ENCODE measurements at regions not wholly inside any gene's neighbourhood (a gene's known extent, or its start where the extent isn't known, plus 50 kb on each side); places are given as distances from the start of the nearest gene placed in this dataset.
A peak's percentile ranks its signal among the peaks of the same experiment; 100 is the strongest.
"Not testable (repeated sequence)": the region's sequence is repeated elsewhere in the genome, so short reads cannot be mapped to it uniquely, and the experiment has no call there.

DNA sequence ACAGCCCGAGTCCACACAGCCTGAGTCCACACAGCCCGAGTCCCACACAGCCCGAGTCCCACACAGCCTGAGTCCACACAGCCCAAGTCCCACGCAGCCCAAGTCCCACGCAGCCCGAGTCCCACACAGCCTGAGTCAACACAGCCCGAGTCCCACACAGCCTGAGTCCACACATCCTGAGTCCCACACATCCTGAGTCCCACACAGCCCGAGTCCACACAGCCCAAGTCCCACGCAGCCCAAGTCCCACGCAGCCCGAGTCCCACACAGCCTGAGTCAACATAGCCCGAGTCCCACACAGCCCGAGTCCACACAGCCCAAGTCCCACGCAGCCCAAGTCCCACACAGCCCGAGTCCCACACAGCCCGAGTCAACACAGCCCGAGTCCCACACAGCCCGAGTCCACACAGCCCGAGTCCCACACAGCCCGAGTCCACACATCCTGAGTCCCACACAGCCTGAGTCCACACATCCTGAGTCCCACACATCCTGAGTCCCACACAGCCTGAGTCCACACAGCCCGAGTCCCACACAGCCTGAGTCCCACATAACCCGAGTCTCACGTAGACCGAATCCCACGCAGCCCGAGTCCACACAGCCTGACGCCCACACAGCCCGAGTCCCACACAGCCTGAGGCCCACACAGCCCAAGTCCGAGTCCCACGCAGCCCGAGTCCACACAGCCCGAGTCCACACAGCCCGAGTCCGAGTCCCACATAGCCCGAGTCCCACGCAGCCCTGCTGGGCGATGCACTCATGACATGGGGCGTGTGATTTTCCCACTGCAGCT is 60.6 kb upstream of the SMOC2 start:
- H3K9me3 Mint-ChIP-seq, H3K36me3 Mint-ChIP-seq, H3K27me3 Mint-ChIP-seq, H3K4me3 Mint-ChIP-seq, H3K4me1 Mint-ChIP-seq, H3K27ac Mint-ChIP-seq: not testable (repeated sequence)

DNA sequence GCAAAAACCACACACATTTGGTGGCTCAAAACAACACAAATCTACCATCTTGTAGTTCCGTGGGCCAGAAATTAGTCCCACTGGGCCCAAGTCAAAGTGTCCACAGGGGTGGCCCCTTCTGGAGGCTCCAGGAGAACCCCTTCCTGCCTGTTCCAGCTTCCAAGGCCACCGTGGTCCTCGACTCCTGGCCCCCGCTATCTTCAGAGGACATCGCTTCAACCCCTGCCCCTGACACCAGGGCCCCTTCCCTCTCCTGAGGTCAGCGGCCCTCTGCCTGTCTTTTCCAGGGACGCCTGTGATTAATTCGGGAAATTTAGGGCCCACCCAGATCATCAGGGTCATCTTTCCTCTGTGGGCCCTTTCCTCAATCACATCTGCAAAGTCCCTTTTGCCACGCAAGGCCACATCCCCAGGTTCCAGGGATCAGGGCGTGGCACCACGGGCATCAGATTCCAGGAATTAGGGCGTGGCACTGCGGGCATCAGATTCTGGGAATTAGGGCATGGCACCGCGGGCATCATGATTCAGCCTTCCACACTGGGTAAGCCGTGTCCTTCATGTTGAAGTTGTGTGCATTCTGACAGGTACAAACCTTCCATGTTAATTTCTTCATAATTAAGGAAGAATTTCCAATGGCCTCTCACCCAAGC is 59.9 kb upstream of the SMOC2 start:
- Mint-ChIP-seq H3K27me3 (no peaks in the 10 kb centered on the region), H3K4me1 (no peaks in the 10 kb centered on the region), H3K36me3 (no peaks in the 10 kb centered on the region), H3K4me3 (no peak overlapping the region), H3K9me3 (peaks cover 0 to 2% (median 0%) of the 10 kb centered on the region in 3 donors), H3K27ac (no peak overlapping the region)

DNA sequence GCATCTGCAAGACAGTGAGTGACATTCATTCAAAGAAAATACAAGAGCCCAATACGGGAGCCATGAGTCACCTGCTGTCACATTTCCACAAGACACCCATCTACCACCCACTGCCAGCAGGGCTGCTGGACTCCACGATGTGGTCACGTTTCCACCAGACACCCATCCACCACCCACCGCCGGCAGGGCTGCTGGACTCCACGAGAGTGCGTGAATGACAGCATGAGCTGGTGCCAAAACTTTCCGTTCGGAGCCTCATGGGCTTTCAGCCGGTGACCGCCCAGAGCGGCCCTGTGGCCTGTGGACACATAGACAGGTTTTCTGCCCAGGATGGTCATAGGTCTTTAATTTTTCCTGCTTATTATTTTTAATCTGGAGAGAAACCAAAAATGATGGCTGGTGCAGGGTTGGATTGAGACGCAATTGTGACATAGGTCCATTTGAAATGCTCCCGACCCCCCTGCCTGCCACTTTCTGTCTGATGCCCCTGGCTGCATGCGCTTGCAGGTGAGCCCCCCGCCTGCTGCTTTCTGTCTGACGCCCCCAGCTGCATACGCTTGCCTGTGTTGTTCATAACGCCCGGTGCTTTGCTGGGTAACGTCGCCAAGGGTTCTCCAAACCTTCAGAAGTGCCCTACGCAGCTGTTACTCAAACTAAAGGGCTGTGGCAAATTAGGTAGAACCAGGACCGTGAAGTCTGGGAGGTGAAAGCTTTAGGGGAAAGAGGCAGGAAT is 59.1 kb upstream of the SMOC2 start:
- Mint-ChIP-seq H3K4me1 (no peaks in the 10 kb centered on the region), H3K9me3 (peaks cover 0 to 2% (median 0%) of the 10 kb centered on the region in 3 donors), H3K4me3 (peak overlapping the region in 1 of 4 donors; percentile 52), H3K27me3 (no peaks in the 10 kb centered on the region), H3K27ac (no peak overlapping the region), H3K36me3 (no peaks in the 10 kb centered on the region)

DNA sequence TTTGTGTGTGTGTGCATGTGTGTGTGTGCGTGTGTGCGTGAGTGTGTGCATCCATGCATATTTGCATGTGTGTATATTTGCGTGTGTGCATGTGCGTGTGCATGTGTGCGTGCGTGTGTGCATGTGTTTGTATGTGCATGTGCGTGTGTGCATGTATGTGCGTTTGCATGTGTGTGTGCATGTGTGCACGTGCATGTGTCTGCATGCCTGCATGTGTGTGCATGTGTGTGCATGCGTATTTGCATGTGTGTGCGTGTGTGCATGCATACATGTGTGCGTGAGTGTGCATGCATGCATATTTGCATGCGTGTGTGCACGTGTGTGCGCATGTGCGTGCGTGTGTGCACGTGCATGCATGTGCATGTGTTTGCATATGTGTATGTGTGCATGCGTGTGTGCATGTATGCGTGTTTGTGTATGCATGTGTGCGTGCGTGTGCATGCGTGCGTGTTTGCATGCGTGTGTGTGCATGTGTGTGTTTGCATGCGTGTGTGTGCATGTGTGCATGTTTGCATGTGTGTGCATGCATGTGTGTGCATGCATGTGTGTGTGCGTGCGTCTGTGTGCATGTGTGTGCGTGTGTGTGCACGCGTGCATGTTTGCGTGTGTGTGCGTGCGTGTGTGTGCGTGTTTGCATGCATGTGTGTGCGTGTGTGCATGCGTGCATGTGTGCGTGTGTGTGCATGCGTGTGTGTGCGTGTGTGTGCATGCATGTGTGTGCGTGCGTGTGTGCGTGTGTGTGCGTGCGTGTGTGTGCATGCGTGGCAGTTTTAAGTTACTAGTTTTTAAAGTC is 57.7 kb upstream of the SMOC2 start:
- Mint-ChIP-seq H3K4me1 (no peaks in the 10 kb centered on the region), H3K27ac (no peak overlapping the region), H3K4me3 (no peak overlapping the region), H3K36me3 (no peaks in the 10 kb centered on the region), H3K9me3 (peaks cover 0 to 2% (median 0%) of the 10 kb centered on the region in 3 donors), H3K27me3 (no peaks in the 10 kb centered on the region)

DNA sequence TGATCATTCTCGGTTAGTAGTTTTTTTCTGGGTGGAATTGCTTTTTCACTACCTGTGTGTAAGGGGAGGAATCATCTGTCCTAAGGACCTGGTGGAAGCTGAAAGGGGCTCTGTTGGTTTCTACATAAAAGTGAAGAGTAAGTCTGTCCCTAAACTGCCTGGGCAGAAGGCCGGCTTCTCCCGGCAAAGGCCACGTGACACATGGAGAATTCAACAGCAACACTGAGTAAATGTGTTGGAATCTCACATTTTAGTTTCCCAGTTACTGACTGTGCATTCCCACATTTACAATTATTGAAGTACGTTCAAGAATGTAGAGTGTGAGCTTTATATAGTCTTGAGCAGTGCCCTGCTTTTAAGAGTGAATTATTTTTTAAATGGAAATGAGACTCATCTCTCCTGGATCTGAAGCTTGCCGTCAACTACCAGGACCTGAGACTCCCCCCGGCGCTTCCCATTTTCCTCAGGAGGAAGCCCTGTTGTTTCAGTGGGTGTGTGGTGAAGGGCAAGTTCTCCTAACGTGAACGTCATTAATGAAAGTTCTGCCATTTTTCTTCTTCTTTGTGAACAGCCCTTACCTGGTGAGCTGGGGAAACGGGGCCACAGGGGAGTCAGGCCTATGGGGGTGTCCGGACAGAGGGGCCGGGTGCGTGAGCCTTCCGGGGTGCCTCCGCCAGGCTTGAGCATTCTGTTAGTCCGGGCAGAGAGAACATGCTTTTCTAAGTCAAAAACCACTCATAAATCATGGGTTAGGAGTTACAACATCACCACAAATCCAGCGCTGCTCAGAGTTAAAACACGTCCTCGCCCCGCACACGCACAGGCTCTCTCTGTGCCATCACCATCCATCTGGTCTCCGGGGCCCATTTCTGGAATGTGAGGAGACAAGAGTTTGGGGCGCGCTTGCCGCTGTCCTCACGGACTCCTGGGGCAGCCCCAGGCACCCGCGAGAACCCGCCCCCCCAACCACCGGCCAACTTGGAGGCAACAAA is 56.6 kb upstream of the SMOC2 start:
- no peak overlapping the region for H3K4me3 Mint-ChIP-seq
- peaks cover 0 to 2% (median 0%) of the 10 kb centered on the region in 3 donors for H3K9me3 Mint-ChIP-seq
- no peaks in the 10 kb centered on the region for H3K36me3 Mint-ChIP-seq
- H3K27me3 Mint-ChIP-seq = no peaks in the 10 kb centered on the region
- no peak overlapping the region for H3K27ac Mint-ChIP-seq
- no peaks in the 10 kb centered on the region for H3K4me1 Mint-ChIP-seq

DNA sequence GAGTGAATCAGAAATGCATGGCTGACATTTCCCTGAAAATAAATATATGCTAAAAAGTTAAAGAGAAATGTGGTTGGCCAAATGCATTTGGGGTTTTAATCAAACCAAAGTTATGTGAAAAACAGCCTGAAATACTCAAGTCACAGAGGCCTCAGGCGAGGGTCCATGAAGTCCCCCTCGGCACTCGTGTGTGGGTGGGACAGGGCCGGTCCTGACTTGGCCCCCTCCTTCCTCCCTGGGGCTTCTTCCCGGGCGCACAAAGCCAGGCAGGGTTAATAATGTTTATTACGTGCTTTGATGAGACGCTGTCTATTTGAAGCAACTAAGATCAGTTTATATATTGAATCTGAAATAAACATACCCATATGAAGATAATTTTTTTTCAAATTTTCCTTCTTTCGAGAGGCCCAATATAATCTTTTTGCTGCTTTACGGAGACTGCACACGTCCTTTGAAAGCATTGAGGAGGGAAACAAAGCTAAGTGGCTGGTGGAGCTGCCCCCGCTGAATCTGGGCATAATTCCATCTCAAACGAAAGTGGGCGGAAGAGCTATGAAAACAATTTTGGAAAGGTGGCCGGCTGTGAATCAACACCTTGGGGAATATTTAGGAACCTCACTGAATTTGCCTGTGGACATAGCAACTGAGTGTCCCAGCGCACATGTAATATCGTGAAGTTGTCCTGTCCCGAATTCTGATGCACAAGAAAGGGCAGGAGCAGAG is 55.8 kb upstream of the SMOC2 start:
- H3K4me1 Mint-ChIP-seq = no peaks in the 10 kb centered on the region
- H3K9me3 Mint-ChIP-seq = peaks cover 0 to 4% (median 0%) of the 10 kb centered on the region in 3 donors
- H3K36me3 Mint-ChIP-seq = no peaks in the 10 kb centered on the region
- no peak overlapping the region for H3K4me3 Mint-ChIP-seq
- no peaks in the 10 kb centered on the region for H3K27me3 Mint-ChIP-seq
- no peak overlapping the region for H3K27ac Mint-ChIP-seq

DNA sequence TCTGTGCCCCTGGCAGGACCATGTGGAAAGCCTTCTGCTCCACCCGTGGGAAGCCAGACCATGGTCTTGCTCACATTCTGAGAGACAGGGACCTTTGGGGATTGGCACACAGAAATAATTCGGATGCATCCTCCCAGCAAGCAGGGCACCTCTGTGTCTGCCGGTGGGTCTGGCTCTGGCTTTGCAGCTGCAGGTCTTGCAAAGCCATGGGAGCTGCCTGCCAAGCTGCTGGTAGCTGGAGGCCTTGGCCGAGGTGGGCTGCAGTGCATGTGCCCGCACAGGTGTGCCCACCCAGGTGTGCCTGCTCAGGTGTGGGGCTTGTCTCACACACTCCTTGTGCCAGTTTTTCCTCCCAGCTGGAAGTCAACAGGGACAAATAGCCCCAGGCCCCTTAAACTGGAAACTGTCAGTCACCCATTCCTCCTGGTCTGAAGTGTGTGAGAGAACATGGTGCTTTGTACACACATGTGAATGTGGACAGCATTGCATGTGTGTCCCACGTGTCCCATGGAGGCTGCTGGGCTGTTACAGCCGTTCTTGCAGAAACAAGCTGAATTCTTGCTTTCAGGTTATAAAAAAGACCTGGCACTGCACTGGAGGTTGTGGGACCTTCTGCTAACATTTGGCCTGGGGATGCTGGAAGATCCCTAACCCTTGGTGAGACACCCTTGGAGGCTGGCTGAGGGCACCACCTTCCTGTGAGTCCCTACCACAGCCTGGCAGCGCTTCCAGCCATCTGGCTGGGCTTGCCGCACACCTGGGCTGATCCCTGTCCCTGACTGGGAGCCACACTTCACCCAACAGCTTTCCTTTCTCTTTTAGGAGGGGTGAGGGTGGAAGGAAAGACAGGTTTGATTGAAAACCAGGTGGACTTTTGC is 54.9 kb upstream of the SMOC2 start:
- Mint-ChIP-seq H3K27me3 (no peaks in the 10 kb centered on the region), H3K27ac (no peak overlapping the region), H3K4me1 (no peaks in the 10 kb centered on the region), H3K36me3 (no peaks in the 10 kb centered on the region), H3K4me3 (no peak overlapping the region), H3K9me3 (peaks cover 0 to 4% (median 0%) of the 10 kb centered on the region in 3 donors)

DNA sequence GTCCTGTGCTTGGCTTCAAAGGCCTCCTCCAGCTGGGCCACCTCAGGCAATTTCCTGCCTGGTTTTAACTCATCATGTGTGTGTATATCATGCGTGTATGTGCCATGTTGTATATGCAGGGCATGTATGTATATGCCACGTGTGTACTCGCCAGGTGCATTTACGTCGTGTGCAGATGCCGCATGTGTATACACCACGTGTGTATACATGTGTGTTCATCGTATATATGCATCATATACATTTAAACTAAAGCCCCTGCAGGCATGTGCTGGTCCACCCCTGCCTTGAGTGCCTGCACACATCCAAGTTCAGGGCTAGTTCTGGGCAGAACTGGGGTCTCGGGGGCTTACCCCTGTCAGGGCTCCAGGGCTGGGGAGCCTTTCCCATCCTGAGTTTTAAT is 54.0 kb upstream of the SMOC2 start:
- Mint-ChIP-seq H3K27me3 (no peaks in the 10 kb centered on the region), H3K27ac (peak overlapping the region in 1 of 3 donors; percentile 31), H3K4me3 (no peak overlapping the region), H3K4me1 (no peaks in the 10 kb centered on the region), H3K9me3 (peaks cover 0 to 4% (median 0%) of the 10 kb centered on the region in 3 donors), H3K36me3 (no peaks in the 10 kb centered on the region)

DNA sequence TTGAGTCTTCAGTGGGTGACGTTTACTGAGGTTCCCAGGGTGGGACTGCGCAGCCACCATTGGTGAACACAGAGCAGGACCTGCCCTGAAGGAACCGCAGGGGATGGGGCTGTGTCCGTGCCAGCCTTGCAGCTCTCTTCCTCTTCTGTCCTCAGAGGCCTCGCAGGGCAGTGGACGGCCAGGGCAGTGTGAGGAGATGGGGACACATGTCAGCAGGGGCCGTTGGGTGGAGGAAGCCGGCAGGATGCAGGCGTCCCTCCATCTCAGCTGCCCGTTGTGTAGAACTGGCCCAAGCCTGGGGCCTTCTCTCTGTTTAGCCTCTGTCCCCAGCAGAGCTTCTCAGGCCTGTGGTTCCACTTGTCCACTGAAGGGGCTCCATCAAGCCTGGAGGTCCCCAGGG is 53.6 kb upstream of the SMOC2 start:
- no peak overlapping the region for H3K27ac Mint-ChIP-seq
- H3K4me3 Mint-ChIP-seq = no peak overlapping the region
- H3K27me3 Mint-ChIP-seq = no peaks in the 10 kb centered on the region
- H3K4me1 Mint-ChIP-seq = no peaks in the 10 kb centered on the region
- H3K9me3 Mint-ChIP-seq = peaks cover 0 to 4% (median 0%) of the 10 kb centered on the region in 3 donors
- H3K36me3 Mint-ChIP-seq = no peaks in the 10 kb centered on the region

DNA sequence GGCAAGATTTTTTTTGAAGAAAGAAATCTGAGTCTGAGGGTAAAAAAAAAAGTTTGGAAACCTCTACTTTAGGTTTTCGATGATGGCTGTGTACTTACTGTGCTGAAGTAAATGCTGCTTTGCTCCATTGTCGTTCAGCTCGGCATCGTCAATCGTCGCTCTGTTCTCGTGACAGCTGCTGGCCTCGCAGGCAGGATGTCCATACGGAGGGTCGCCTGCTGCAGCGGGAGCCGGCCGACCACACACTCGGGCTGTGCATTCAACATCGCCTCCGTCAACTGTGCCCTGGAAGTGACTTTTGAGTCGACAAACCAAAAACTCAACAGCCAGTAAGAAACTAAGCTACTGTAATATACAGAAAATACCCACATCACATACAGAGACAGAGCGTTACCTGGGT is 53.1 kb upstream of the SMOC2 start:
- peaks cover 0 to 3% (median 0%) of the 10 kb centered on the region in 3 donors for H3K9me3 Mint-ChIP-seq
- H3K4me1 Mint-ChIP-seq = no peaks in the 10 kb centered on the region
- H3K4me3 Mint-ChIP-seq = no peak overlapping the region
- no peak overlapping the region for H3K27ac Mint-ChIP-seq
- H3K36me3 Mint-ChIP-seq = no peaks in the 10 kb centered on the region
- peaks cover 2% of the 10 kb centered on the region for H3K27me3 Mint-ChIP-seq

DNA sequence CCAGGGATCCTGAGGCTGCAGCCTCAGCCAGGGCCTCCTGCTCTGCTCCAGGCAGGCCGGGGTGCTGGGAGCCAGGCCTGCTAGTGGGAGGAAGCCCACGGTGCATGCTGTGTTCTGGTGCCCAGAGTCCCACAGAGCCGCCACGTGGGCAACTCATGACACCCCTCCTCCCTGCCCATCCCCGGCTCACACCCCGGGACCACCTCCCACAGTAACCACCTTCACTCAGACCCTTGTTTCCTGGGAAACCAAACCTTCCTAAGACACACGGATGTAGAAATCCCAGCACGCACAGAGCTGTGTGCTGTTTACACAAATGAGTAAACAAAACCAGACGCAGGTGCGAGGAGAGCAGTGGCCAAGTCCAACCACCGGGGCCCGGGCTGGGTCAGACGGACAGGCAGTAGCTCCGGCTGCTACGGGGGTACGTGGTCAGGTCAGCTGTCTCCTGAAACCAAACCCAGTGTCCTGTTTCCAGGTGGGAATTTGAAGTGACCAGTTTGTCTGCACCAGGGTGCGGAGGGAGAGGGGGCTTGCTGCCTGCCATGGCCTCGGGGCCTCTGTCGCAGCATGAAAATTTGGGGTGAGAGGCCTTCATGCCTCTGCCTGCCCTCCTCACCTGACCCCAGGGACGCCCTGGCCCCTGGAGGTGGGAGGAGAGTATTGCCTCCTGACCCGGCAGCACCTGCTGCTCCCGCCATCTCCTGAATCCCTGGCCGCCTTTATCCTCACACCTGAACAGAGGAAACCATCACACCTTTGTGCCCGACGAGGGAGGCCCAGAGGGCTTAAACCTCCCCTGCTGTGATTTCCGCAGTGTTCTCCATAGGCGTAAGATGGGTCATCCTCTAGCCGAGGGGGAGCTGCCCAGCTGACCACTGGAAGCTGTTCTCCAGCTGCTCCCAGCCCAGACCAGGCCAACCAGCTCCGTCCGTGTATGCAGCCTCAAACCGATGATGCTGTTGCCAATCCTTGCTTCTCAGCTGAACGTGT is 52.0 kb upstream of the SMOC2 start:
- Mint-ChIP-seq H3K4me3 (no peak overlapping the region), H3K9me3 (peaks cover 0 to 4% (median 0%) of the 10 kb centered on the region in 3 donors)

More for the DNA sequence above, 52.0 kb upstream of the SMOC2 start:
- Mint-ChIP-seq H3K36me3 (no peaks in the 10 kb centered on the region), H3K4me1 (no peaks in the 10 kb centered on the region), H3K27ac (peak overlapping the region in 1 of 3 donors; percentile 33), H3K27me3 (peaks cover 2% of the 10 kb centered on the region)
